GM12878 (cell line): ENCODE measurements at regions not wholly inside any gene's neighbourhood (a gene's known extent, or its start where the extent isn't known, plus 50 kb on each side); places are given as distances from the start of the nearest gene placed in this dataset.

Experiments used
- ATAC-seq: fragments of 200-7000 bp; cut with Tn5 transposase; 3 replicates; pipeline ENCODE4 v1.9.1; 2020; ENCODE audit warnings: mild to moderate bottlenecking, moderate library complexity
- BruUV-seq: library from RNA; stranded (reverse); fragments of 400-500 nt; replicated peaks from 2 replicates; lab custom pipeline; 2021; lab: Mats Ljungman, UMichigan
- CTCF ChIA-PET: fragments of 300-600 bp; sonication (Branson Sonifier 250); formaldehyde crosslinking; extraction: SDS; loops from one replicate; lab custom pipeline; 2021; ENCODE audit warnings: inconsistent platforms; lab: Yijun Ruan, JAX
- POLR2A ChIA-PET: fragments of 350-600 bp; formaldehyde crosslinking; extraction: SDS; loops from one replicate; lab custom pipeline; 2021; ENCODE audit warnings: inconsistent platforms; lab: Charles Lee
- RAD21 ChIA-PET: fragments of 300-600 bp; sonication (Branson Sonifier 250); formaldehyde crosslinking; loops from one replicate; lab custom pipeline; 2023; ENCODE audit warnings: antibody characterized with exemption; ENCODE audit not compliant: unreplicated experiment; lab: Charles Lee
- SMC1A ChIA-PET: fragments of 300-600 bp; sonication (Branson Sonifier 250); formaldehyde crosslinking; loops from one replicate; lab custom pipeline; 2023; ENCODE audit not compliant: unreplicated experiment, uncharacterized antibody; lab: Charles Lee
- DNase-seq: peaks from one replicate; pipeline ENCODE4 v3.0.0-alpha.2; 2011; ENCODE audit warnings: low read depth, low spot score
- FAIRE-seq: peaks from 3 replicates; lab custom pipeline; 2011; peaks lifted over from hg19 to GRCh38; lab: Jason Lieb, UNC
- H2AFZ ChIP-seq: 2 replicates; pipeline ENCODE4 v1.6.0; 2011; ENCODE audit warnings: low read depth, low read length, control low read depth; ENCODE audit not compliant: control insufficient read depth
- H3K27ac ChIP-seq: 2 replicates; pipeline ENCODE4 v1.5.1; 2011; ENCODE audit warnings: control low read depth; ENCODE audit not compliant: control insufficient read depth, insufficient read depth
- H3K27me3 ChIP-seq, 2 experiments: replicated peaks in 1 of 2; 2 replicates each; pipeline versions ENCODE4 v1.6.0 to v1.6.1; 2011; ENCODE audit warnings: low read length in 1 of 2; ENCODE audit not compliant: control insufficient read depth in 2 of 2, insufficient read depth in 2 of 2
- H3K36me3 ChIP-seq, 2 experiments: 2 replicates each; pipeline ENCODE4 v1.5.1; 2011; ENCODE audit warnings: low read length in 1 of 2; ENCODE audit not compliant: control insufficient read depth in 2 of 2, insufficient read depth in 2 of 2
- H3K4me1 ChIP-seq: 2 replicates; pipeline ENCODE4 v1.6.1; 2011; ENCODE audit warnings: mild to moderate bottlenecking, low read length, moderate library complexity, mixed read lengths; ENCODE audit not compliant: control insufficient read depth, insufficient read depth
- H3K4me2 ChIP-seq: 2 replicates; pipeline ENCODE4 v1.6.0; 2011; ENCODE audit warnings: control low read depth; ENCODE audit not compliant: control insufficient read depth, insufficient read depth
- H3K4me3 ChIP-seq: fragments of 200-600 bp; sonication (generic); 2 replicates; pipeline ENCODE4 v1.5.1; 2016
- H3K79me2 ChIP-seq: 2 replicates; pipeline ENCODE4 v1.6.0; 2011; ENCODE audit warnings: low read length; ENCODE audit not compliant: control insufficient read depth, insufficient read depth
- H3K9ac ChIP-seq: 2 replicates; pipeline ENCODE4 v1.8.0; 2011; ENCODE audit warnings: low read length, control low read depth, mixed read lengths; ENCODE audit not compliant: control insufficient read depth, insufficient read depth
- H3K9me3 ChIP-seq: replicated peaks from 3 replicates; pipeline ENCODE4 v1.5.1; 2011; ENCODE audit warnings: mild to moderate bottlenecking, low read length; ENCODE audit not compliant: control insufficient read depth, insufficient read depth
- H4K20me1 ChIP-seq: 2 replicates; pipeline ENCODE4 v1.6.0; 2011; ENCODE audit not compliant: control insufficient read depth, insufficient read depth
- ATF3 ChIP-seq: IDR thresholded peaks from 2 replicates; pipeline ENCODE4 v1.6.1; 2011; ENCODE audit warnings: low read depth, mild to moderate bottlenecking, low read length, moderate library complexity, borderline replicate concordance; ENCODE audit errors: extremely low read depth
- BACH1 ChIP-seq: fragments of 450-650 bp; IDR thresholded peaks from 2 replicates; pipeline ENCODE4 v1.6.1; 2017; ENCODE audit warnings: mild to moderate bottlenecking, borderline replicate concordance
- CHD2 ChIP-seq: IDR thresholded peaks from 2 replicates; pipeline ENCODE4 v1.6.1; 2011; ENCODE audit warnings: low read depth, low read length, improper control_type of control experiment, borderline replicate concordance
- MLLT1 ChIP-seq: fragments of 450-650 bp; IDR thresholded peaks from 2 replicates; pipeline ENCODE4 v1.6.1; 2016; ENCODE audit warnings: mild to moderate bottlenecking
- RAD21 ChIP-seq: IDR thresholded peaks from 2 replicates; pipeline ENCODE4 v1.6.1; 2011; ENCODE audit warnings: mild to moderate bottlenecking, low read depth, low read length, moderate library complexity; ENCODE audit not compliant: insufficient read depth
- RBBP5 ChIP-seq: fragments of 200-600 bp; sonication (generic); conservative IDR thresholded peaks from 2 replicates; pipeline ENCODE4 v1.6.1; 2016
- SKIL ChIP-seq: fragments of 450-650 bp; IDR thresholded peaks from 2 replicates; pipeline ENCODE4 v1.6.1; 2017; ENCODE audit warnings: mild to moderate bottlenecking, low read depth, inconsistent platforms; ENCODE audit not compliant: poor library complexity, severe bottlenecking
- SRF ChIP-seq, 2 experiments: IDR thresholded peaks; 2 replicates each; pipeline ENCODE4 v1.6.1; 2011; ENCODE audit warnings: low read depth in 2 of 2, low read length in 2 of 2, mild to moderate bottlenecking in 1 of 2, moderate library complexity in 1 of 2
- ZNF622 ChIP-seq: fragments of 450-650 bp; IDR thresholded peaks from 2 replicates; pipeline ENCODE4 v1.6.1; 2017; ENCODE audit warnings: mild to moderate bottlenecking, inconsistent platforms
- ZNF687 ChIP-seq: fragments of 450-650 bp; IDR thresholded peaks from 2 replicates; pipeline ENCODE4 v1.6.1; 2017; ENCODE audit warnings: mild to moderate bottlenecking, moderate library complexity
- ZSCAN29 ChIP-seq: fragments of 450-650 bp; IDR thresholded peaks from 2 replicates; pipeline ENCODE4 v1.6.1; 2017; ENCODE audit warnings: mild to moderate bottlenecking, moderate library complexity
- whole genome bisulfite sequencing: methylation state at CpG from one replicate; pipeline ENCODE4 v1.1.6; 2016; ENCODE audit warnings: low lambda C conversion rate; ENCODE audit not compliant: insufficient replicate concordance, insufficient coverage; ENCODE audit errors: missing lambda C conversion rate; 5-methylcytosine and 5-hydroxymethylcytosine counted together
- in situ Hi-C: fragments of 300-500 bp; cut with MboI; formaldehyde crosslinking; loops from 9 replicates; pipeline ENCODE4 v1.14.3; 2018; ENCODE audit warnings: mixed read lengths
- intact Hi-C: fragments of 100-400 bp; cut with micrococcal nuclease; formaldehyde crosslinking; loops from one replicate; pipeline ENCODE4 v1.14.2; 2022; ENCODE audit not compliant: unreplicated experiment

- no peak for ATAC-seq
- POLR2A ChIA-PET: no interaction called here
Measured at GRCh38 chr15:59838900-59839299, 149.8 kb upstream of the BNIP2 start.

More at GRCh38 chr15:59838900-59839299, 149.8 kb upstream of the BNIP2 start:
- DNase-seq: no peak
- 12% methylated on average over 4 of the region's 4 CpGs for WGBS
- TF ChIP-seq ZNF622 (no peak), RAD21 (no peak), SRF (IDR thresholded peaks at IDR 0.05; ENCODE audit: low read depth in 2 of 2, low read length in 2 of 2) (no peak), ZSCAN29 (no peak), RBBP5 (no peak), CHD2 (no peak), SKIL (no peak), BACH1 (no peak), MLLT1 (no peak), ATF3 (no peak), ZNF687 (no peak)
- Histone ChIP-seq H3K4me1 (no peaks in the 10 kb centered on the region), H4K20me1 (no peaks in the 10 kb centered on the region), H3K4me3 (no peak overlapping the region), H2AFZ (no peak overlapping the region), H3K4me2 (no peak overlapping the region), H3K79me2 (no peaks in the 10 kb centered on the region), H3K27me3 (peaks cover 0 to 2% of the 10 kb centered on the region in 2 experiments; a peak in 1 of 4 replicates), H3K9ac (no peak overlapping the region), H3K36me3 (no peaks in the 10 kb centered on the region), H3K9me3 (no peaks in the 10 kb centered on the region), H3K27ac (no peak overlapping the region)
- FAIRE-seq: no peak
- BruUV-seq: no TSS peak
- intact Hi-C loops (no loop called here), in situ Hi-C loops (no loop called here)
- ChIA-PET SMC1A (no interaction called here), CTCF (no interaction called here), RAD21 (no interaction called here)
